Left cardiac atrium (tissue), 4 donors: ENCODE measurements at regions not wholly inside any gene's neighbourhood (a gene's known extent, or its start where the extent isn't known, plus 50 kb on each side); places are given as distances from the start of the nearest gene placed in this dataset.
A peak's percentile ranks its signal among the peaks of the same experiment; 100 is the strongest.

Experiments used
- ATAC-seq, 2 donors: fragments of 200-7000 bp; cut with Tn5 transposase; one replicate each; pipeline ENCODE4 v1.9.1; 2020; ENCODE audit warnings: mild to moderate bottlenecking in 2 of 2, moderate library complexity in 2 of 2
- DNase-seq: peaks from one replicate; pipeline ENCODE4 v3.0.0-alpha.2; 2020
- intact Hi-C, 2 donors: fragments of 100-400 bp; cut with DNase I; formaldehyde crosslinking; loops; one replicate each; pipeline versions ENCODE4 v1.14.1 to v1.15.1; 2022 to 2023
- donor health status: DM: no; HTN: yes; CAD: no.
- donor health status: DM: no; HTN: yes; CAD: no; lungs with severe emphysema.
- donor health status: DM: yes; HTN: yes; CAD: no.
- donor health status: Dilated cardiomyopathy.

DNA sequence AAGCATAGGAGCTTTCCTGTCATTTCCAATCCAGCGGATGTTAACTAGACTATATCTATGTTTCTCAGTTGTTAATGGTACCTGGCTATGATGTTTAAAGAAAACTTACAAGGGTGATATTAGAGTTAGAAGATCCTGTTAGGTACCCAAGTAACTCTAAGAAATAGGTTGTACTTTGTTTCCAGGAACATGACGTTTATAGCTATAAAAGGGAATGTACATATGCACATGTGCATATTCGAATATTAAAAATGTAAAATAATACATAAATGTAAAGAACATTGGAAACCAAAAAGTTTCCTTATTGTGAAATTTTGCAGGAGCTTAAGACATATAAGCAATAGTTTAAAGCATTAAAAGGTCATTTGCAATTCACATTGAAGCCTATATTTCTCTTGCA, 247.7 kb upstream of the EDIL3 start:
- no peak for DNase-seq
- intact Hi-C loops = no loop called here

DNA sequence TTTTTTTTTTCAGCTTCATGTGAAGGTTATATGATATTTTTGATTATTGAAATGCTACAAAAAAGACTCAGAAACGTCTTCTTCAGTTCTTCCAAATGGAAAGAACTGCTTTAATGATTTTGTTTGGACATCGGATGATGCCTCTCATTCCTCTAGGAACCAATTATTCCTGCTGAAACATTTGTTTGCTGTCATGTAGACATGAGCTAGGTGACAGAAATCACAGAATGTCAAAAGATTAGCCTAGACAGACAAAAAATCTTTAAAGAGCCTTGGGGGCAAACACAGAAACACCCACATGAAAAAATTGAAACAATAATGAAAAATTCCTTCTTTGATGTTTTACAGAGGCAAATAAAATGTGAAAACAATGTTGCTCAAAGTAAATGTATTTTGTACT, 244.2 kb upstream of the EDIL3 start:
- DNase-seq (no peak), ATAC-seq (no peak)
- intact Hi-C loops = no loop called here

More for the DNA sequence above, 247.7 kb upstream of the EDIL3 start:
- no peak for ATAC-seq

DNA sequence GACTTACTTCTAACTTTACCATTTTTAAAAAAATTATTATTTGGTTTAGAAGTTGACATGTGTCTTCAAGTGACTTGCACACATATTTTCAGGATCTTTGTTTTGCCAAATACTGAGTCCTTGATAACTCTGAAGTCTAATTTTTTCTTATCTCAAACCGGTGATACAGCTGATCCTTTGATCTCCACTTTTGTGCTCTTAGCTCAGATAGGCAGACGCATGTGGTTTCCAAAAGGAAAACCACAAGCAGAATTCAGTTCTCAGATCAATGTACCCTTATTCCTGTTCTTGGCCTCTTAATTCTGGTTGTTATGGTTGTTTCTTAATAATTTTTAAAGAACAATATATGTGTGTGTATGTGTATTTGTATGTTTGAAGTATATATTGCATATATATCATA, 238.3 kb upstream of the EDIL3 start:
- no peak for DNase-seq
- no peak for ATAC-seq
- intact Hi-C loops = no loop called here

DNA sequence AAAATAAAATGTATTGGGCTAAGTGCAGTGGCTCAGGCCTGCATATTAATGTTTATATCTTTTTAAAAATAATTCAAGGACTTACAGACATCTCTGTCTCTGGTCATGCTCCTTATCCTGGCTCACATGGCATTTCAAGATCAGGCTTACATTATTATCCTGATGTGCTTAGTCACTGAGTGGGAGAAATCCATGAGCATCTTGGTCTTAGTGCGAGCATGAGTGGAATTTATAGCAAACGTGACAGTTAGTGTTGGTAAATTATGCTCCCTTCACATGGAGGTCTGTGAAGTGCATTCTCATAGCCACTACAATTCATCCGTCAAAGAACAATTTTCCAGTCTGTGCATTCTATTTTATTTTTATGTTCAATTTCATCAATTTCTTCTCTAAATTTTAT, 237.8 kb upstream of the EDIL3 start:
- ATAC-seq (no peak), DNase-seq (no peak)
- intact Hi-C loops = no loop called here

DNA sequence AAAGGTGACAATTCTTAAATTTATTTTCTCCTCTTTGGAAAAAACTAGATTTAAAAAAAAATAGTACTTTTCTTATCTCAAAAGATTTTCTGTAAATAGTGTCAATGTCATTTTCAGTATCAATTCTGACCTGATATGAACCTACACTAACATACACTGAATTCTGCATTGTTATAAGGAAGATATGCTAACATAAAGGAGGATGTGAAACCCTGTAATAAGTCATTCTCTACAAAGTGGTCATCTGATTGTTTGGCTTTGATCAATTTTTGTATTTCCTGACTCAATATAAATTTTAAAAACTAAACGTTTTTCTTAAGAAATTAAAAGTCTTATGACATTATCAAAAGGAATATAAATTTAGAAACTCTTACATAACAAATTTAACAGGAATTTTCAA, 233.6 kb upstream of the EDIL3 start:
- DNase-seq (no peak), ATAC-seq (no peak)
- intact Hi-C loops = no loop called here

DNA sequence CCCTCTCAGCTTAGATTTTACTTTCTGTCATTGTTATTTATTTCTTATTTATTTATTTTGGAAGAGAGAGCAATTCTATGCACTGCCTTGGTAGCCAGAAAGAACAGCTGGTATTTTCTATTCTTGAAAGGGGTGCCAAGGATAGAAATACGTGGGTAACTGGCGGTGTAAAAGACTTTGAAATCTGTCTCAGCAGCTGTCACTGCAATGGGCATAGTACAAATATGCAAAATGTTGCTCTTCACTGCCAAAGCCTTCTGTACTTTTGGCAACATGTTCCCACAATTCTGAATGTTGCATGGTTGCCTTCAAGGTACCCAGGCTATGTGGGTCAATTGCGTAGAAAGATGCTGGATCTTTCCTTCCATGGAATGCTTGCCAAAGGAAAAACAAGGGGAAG, 230.2 kb upstream of the EDIL3 start:
- ATAC-seq (no peak), DNase-seq (no peak)
- intact Hi-C loops = no loop called here

DNA sequence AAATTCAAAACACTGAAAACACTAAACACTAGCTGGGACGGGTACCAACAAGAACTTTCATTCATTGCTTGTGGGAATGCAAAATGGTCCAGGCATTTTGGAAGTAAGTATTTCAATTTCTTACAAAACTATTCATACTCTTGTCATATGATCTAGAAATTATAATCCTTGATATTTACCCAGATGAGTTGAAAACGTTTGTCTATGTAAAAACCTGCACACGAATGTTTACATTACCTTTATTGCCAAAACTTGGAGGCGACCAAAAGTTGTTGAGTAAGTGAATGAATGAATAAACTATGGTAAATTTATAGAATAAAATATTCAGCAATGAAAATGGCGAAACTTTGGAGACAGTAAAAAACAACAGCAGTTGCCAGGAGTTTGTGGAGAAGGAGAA, 222.1 kb upstream of the EDIL3 start:
- intact Hi-C loops = no loop called here
- ATAC-seq = no peak
- DNase-seq = no peak

DNA sequence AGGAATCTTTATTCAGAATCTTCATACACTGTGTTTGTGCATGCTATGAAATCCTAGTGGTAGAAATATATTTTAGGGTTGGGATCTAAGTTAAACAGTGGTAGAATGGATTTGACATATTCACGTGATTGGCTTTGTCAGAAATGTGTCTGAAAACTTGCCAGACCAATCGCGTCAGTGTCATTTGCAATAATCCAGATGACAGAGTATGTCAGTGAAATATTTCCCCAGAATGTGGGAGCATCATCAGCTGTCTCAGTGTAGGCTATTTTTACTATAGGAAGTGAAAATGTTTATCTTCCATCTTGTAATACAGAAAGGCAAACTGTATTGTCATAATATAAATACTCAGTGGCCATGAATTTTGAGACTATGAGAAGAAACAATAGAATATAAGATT, 220.6 kb upstream of the EDIL3 start:
- intact Hi-C loops = no loop called here
- no peak for ATAC-seq
- no peak for DNase-seq

DNA sequence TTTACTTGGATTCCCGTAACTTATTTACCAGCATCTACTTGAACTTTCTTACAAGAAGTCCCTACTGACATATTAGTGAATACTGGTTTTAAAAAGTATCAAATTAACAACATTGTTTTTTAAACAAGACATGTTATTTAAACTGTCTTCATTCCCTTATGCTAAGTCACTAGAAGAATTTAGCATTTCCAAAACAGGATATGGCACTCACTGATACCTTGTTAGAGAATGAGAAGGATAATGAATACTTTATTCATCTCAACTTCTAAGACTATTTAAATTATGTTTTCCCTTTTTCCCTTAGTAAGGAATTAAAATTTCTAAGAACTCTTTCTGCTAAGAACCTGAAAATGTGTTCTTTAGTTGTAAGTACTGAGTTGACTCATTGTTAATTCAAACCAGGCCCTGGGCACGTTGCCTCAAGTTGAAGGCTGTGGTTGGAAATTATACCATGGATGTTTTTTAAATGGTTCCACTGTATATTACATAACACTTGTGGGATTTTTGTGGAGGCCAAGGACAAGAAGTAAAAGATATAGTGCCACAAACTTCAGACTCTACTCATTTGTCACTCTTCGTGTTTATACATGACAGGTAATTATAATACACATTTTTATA, 219.0 kb upstream of the EDIL3 start:
- intact Hi-C loops = no loop called here
- peak; percentile 28 for DNase-seq
- ATAC-seq = no peak

DNA sequence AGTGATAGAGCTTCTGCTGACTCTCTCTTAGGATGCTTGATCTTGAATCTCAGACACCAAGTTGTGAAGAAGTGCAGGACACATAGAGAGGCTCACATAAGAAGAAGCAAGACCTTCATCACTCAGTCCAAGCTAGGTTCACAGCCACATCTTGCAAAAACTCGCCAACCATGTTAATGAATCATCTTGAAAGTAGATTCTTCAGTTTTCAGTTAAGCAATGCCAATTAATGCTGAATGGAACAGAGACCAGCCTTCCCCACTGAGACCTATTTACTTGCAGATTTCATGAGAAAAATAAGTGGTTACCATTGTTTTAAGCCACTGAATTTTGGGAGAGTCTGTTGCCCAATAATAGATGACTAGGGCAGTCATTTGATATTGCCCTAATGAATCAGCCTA, 217.7 kb upstream of the EDIL3 start:
- intact Hi-C loops = no loop called here
- ATAC-seq (no peak), DNase-seq (no peak)

DNA sequence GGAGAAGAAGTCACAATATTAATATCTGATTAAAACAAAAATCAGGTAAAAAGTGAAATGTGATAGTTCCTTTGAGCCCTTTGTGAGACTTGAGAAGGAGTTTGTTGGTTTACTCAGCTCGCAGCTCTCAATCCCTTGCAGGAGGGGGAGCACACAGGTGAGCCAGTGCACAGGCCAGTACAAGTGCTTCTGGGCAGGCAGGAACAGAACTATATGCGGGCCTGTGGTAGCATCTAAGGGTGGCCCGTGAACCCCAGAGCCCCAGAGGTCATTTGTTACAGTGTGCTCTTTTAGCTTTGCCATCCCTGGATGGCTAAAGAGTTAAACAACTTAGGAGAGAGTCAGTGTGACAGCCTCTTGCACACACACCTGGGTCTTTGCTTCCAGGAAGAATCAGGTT, 215.3 kb upstream of the EDIL3 start:
- intact Hi-C loops = no loop called here
- DNase-seq = no peak

DNA sequence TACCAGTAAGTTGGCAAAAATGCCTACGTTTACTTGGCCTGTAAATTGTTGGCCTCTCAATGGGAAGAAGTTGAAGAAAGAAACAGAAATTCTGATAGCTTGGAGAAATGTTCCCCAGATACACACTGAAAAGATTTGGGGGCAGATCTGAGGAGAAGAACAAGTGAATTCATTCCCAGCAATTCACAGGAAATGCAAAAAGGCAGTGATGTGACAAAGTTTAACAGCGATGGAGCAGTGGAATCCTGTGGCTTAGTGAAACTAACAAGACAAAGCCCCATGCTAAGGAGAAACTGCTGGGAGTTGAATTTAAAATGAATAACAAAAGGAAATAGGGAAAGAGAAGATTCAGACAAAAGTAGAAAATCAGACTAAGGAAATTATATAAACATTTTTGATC, 213.2 kb upstream of the EDIL3 start:
- no peak for DNase-seq
- ATAC-seq = no peak
- intact Hi-C loops = no loop called here

More for the DNA sequence above, 215.3 kb upstream of the EDIL3 start:
- ATAC-seq = no peak

DNA sequence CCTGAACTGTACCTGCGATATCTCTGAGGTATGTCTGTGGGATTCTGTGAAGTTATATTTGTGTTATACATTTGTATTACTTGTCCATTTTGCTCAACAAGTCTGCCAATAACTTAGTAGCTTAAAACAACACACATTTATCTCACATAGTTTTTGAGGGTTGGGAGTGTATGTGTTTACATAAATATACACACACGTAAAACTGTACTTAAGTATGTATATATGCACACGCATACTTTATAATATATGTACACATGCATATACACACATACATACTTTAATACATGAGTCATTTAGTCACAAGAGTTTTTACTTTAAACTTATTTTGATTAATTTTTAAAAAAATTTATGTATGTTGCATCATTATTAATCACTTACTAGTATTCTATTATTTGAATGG, 205.9 kb upstream of the EDIL3 start:
- intact Hi-C loops = no loop called here
- no peak for DNase-seq
- no peak for ATAC-seq

DNA sequence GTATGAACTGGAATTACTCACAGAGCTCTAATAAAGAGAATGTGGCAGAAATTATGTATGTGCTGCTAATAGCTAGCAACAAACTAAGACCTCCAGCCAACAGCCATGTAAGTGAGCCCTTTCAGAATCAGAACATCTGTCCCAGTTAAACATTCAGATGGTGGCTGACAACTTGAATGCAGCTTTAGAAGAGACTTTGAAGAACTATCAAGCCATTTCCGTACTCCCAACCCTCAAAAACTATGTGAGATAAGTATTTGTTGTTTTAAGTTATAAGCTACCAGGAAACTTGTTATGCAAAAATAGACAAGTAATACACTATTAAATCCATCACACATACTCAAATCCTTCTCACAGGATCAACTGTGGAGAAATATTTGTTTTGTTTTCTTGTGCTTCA, 205.2 kb upstream of the EDIL3 start:
- no peak for ATAC-seq
- no peak for DNase-seq
- intact Hi-C loops = no loop called here

DNA sequence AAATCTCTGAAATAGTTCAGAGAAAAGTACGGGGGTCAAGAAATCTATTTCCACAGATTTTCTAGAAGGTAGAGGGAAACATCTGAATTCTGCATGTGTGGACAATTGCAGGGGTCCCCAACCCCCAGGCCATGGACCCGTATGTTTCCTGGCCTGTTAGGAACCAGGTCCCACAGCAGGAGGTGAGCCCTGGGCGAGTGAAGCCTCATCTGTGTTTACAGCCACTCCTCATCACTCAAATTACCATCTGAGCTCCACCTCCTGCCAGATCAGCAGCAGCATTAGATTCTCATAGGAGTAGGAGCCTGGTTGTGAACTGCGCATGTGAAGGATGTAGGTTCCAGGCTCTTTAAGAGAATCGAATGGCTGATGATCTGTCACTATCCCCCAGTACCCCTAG, 200.5 kb upstream of the EDIL3 start:
- ATAC-seq (no peak), DNase-seq (no peak)
- intact Hi-C loops = no loop called here

DNA sequence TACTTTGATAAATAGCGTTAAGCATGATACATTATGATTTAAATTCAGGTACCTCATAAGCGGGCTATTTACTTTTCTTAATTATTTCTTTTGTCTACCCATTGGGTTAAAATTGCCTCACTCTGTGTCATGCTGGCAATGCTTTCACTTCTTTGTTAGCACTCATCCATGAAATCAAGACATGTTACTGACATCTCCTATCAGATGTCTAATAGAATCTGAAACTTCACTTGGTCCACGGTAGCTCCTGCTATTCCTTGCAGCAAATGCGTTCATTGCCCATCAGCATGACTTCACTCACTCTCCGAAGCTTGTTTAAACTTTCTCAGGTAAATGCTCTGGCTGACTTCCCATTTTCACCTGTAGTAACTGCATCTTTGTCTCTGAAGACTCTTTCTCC, 193.5 kb upstream of the EDIL3 start:
- no peak for ATAC-seq
- intact Hi-C loops = no loop called here

DNA sequence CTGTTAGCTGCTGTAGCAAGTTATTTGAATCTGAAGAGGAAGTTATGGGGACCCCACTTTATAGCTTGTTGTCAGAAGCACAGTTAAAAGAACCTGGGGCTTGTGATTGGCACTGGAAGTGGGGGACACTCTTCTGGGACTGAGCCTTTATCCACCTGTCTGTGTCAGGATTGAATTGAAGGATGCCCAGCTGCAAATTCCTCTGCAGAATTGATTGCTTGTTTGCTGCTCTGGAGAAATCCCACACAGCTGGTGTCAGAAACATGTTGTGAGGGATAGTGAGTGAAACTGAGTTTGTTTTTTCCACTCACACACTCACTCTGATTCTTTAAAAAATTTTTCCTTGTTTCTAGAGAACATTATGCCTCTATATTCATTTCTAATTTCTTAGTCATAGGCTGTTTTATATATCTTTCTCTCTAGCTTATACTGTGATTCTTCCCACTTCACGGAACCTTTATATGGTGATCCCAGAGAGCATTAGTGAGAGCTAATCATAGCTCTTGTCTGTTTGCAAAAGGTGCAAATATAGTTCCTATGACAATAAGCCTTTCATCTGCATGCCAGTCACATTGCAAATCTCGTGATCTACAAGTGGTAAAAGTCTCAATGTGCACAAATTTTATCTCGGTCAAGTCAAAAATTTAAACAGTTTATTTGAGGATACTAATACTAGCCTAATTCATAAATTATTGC, 188.5 kb upstream of the EDIL3 start:
- ATAC-seq (no peak), DNase-seq (no peak)
- intact Hi-C loops = no loop called here

More for the DNA sequence above, 193.5 kb upstream of the EDIL3 start:
- no peak for DNase-seq

DNA sequence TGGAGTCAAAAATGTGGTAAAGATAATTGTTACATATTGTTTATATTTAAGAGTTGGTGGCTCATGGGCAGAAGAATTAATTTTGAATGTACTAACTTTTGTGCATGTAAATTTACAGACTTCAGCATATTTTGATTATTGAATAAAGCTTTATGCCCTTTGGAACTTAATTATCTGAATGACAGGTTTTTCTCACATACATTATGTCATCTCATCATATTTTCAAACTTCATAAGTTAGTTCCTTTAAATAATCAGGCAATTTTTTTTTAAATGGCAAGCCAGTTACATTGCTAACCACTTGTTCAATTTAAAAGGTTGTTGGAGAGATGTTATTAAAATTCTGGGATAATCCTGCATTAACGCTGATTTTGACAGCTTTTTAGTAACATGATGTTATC, 184.6 kb upstream of the EDIL3 start:
- DNase-seq (no peak), ATAC-seq (no peak)
- intact Hi-C loops = no loop called here

DNA sequence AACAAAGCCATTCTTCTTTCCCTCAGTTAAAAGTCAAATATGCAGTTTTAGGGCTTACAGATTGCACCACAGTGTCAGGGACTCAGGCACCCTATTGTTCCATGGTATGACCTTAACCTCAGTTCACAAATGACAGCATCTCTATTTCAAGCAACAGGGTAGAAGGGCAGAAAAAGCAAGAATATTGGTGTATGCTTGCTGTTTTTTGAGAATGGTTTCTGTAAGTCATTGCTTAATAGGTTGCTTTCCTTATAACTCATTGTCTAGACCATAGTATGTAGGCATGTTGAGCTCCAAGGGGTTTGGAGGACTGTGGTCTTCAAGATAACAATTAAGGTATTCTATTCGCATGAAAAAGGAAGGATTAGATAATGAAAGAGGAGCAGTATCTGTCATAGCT, 183.5 kb upstream of the EDIL3 start:
- DNase-seq (no peak), ATAC-seq (no peak)
- intact Hi-C loops = no loop called here

DNA sequence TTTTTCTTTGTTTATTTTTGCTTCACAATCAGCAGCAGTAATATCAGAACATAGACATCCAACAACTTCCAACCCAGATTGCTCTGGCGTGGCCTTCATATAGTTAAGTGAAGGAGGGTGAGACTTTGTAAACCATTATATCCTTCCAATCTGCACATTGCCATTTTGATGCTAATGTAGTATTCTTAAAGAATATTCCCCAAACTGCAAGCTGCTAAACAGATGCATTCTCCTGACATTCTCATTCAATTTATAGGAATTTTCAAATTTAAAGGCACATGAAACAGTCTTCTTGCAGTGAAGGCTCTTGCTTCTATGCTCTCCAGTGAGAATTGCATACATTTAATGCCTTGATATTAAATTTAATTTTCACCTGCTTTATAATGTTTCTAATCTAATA, 181.2 kb upstream of the EDIL3 start:
- intact Hi-C loops = no loop called here
- no peak for ATAC-seq
- no peak for DNase-seq

DNA sequence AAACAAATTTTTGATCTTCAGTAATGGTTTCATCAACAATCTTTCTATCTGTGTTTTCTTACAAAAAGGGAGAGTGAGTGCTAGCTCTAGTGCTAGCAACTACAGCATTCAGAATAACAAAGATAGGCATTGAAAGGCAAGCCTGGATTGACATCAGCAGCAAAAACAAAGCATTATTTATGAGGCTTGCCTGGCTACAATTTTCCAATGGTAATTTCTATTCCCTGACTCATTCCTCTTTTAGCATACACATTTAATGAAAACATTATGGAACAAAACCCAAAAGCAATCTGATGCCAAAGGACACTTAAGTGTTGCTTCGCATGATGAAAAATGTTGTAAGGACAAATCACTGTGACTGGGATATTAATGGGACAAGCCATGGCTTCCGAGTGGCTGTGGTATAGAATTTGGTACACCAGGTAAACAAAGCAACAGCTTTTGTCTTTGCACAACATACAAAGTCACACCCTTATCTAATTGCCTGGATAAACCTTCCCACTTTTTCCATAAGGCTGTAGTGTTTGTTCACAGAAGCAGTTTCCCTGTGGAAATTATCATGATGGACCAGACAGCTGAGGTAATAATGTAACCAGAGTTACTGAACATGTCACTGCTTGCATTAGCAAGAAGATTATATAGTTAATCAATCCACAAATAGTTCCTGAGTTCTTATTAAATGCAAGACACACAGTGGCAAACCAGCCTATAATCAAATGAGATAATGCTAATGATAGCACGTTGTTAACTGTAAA, 179.8 kb upstream of the EDIL3 start:
- no peak for ATAC-seq
- DNase-seq = no peak
- intact Hi-C loops = no loop called here
